ENCODE measurements at regions not wholly inside any gene's neighbourhood (a gene's known extent, or its start where the extent isn't known, plus 50 kb on each side); places are given as distances from the start of the nearest gene placed in this dataset.

GRCh38 chr2:240256704-240257637 lies 116.5 kb upstream of the OTOS start:
- POLR2A ChIA-PET (ENCODE audit: partially characterized antibody) = no interaction called here
- Histone ChIP-seq H3K4me2 (ENCODE audit: insufficient read depth in 1 of 2, low read depth in 2 of 2, low read length in 2 of 2) (no peak overlapping the region; a peak in 1 of 4 replicates), H3K18ac (ENCODE audit: extremely low read depth, low read length) (no peak overlapping the region), H2BK12ac (ENCODE audit: low read depth, low read length) (no peak overlapping the region), H2BK5ac (ENCODE audit: low read depth, low read length) (no peak overlapping the region), H4K5ac (ENCODE audit: insufficient read length, low read depth, low read length) (no peak overlapping the region), H2BK20ac (ENCODE audit: low read length) (no peak overlapping the region), H2BK15ac (ENCODE audit: low read length) (no peak overlapping the region), H4K8ac (ENCODE audit: extremely low read depth, insufficient read depth, low read length) (peak overlapping the region; percentile 18; the same call in 1 of the 2 replicates), H3K4ac (replicated peaks; ENCODE audit: insufficient read length, low read depth, low read length) (no peak overlapping the region), H3K79me1 (ENCODE audit: low read depth, low read length) (no peaks in the 10 kb centered on the region), H3K9me3 (ENCODE audit: insufficient read depth in 2 of 2, low read depth in 1 of 2, low read length in 1 of 2) (peaks cover 8 to 33% of the 10 kb centered on the region in 2 experiments), H3K27me3 (replicated peaks in 1 of 4; ENCODE audit: control insufficient read depth in 3 of 4, extremely low read depth in 1 of 4, insufficient read depth in 3 of 4, low read length in 3 of 4) (no peaks in the 10 kb centered on the region; a peak in 2 of 7 replicates), H3K56ac (replicated peaks; ENCODE audit: insufficient read length, low read depth, low read length) (no peak overlapping the region), H3K14ac (ENCODE audit: insufficient read length) (no peak overlapping the region), H3K23me2 (ENCODE audit: low read depth, low read length) (no peaks in the 10 kb centered on the region), H3K9ac (replicated peaks in 1 of 4; ENCODE audit: extremely low read depth in 1 of 4, low read depth in 3 of 4, low read length in 3 of 4) (no peak overlapping the region), H3K23ac (ENCODE audit: insufficient read length) (no peak overlapping the region), H3K36me3 (ENCODE audit: control insufficient read depth in 2 of 4, insufficient read depth in 4 of 4, low read length in 3 of 4) (no peaks in the 10 kb centered on the region), H3K4me1 (replicated peaks in 1 of 4; ENCODE audit: control insufficient read depth in 3 of 4, insufficient read depth in 4 of 4, low read length in 3 of 4) (no peaks in the 10 kb centered on the region; a peak in 1 of 7 replicates), H3K4me3 (ENCODE audit: extremely low read depth in 1 of 4, insufficient read depth in 2 of 4, low read depth in 3 of 4, low read length in 4 of 4) (no peak overlapping the region), H4K91ac (replicated peaks; ENCODE audit: insufficient read length, low read length) (no peak overlapping the region), H2AK5ac (ENCODE audit: low read depth, low read length) (peak overlapping the region; percentile 86; the same call in 1 of the 2 replicates), H2AFZ (ENCODE audit: low read length) (no peak overlapping the region), H2BK120ac (replicated peaks; ENCODE audit: low read depth, low read length) (no peak overlapping the region), H3K27ac (ENCODE audit: low read depth, low read length) (no peak overlapping the region), H3K79me2 (ENCODE audit: control insufficient read depth in 1 of 2, insufficient read depth in 2 of 2, low read length in 2 of 2) (no peaks in the 10 kb centered on the region), H4K20me1 (replicated peaks in 1 of 2; ENCODE audit: control insufficient read depth in 1 of 2, insufficient read depth in 2 of 2, low read length in 2 of 2) (no peaks in the 10 kb centered on the region)
- 94% methylated on average over 21 of the region's 26 CpGs; no CpG with 5 or more reads in 1 of the 2 experiments for WGBS, 2 experiments (ENCODE audit: extremely low coverage in 1 of 2, insufficient coverage in 1 of 2, insufficient read length in 1 of 2, insufficient replicate concordance in 2 of 2, low coverage in 1 of 2, low lambda C conversion rate in 2 of 2, missing lambda C conversion rate in 1 of 2)
- CTCF ChIA-PET (ENCODE audit: partially characterized antibody) = no interaction called here
- 0 out of 2 replicates have a peak, but pooled peaks have one; percentile 20 for TF ChIP-seq MAX (IDR thresholded peaks at IDR 0.05)
- TF ChIP-seq CTCF (IDR thresholded peaks at IDR 0.05; ENCODE audit: control extremely low read depth in 1 of 3, insufficient read depth in 1 of 3, low read depth in 1 of 3, low read length in 3 of 3) = peak in 1 of 3 experiments; percentile 34; a peak in 1 of 4 replicates
- no peak for TF ChIP-seq RAD21 (IDR thresholded peaks at IDR 0.05 in 1 of 2, conservative IDR thresholded peaks at IDR 0.05 in 1 of 2; ENCODE audit: low read depth in 2 of 2, low read length in 2 of 2)
- DNase-seq (ENCODE audit: low read depth in 1 of 2, low spot score in 2 of 2) (no peak), FAIRE-seq (no peak)

All from H1 (cell line).